Glutamatergic neuron (in vitro differentiated cells): ENCODE measurements at regions not wholly inside any gene's neighbourhood (a gene's known extent, or its start where the extent isn't known, plus 50 kb on each side); places are given as distances from the start of the nearest gene placed in this dataset.

Source experiments
- DNase-seq: peaks from one replicate; pipeline ENCODE4 v3.0.0; 2022
- H3K27ac Mint-ChIP-seq: one replicate; pipeline ENCODE4 v1.8.0; 2020; ENCODE audit warnings: mild to moderate bottlenecking, mixed read lengths, inconsistent platforms; ENCODE audit not compliant: unreplicated experiment
- H3K27me3 Mint-ChIP-seq: one replicate; pipeline ENCODE4 v1.8.0; 2020; ENCODE audit warnings: mild to moderate bottlenecking, moderate library complexity, mixed read lengths, inconsistent platforms; ENCODE audit not compliant: unreplicated experiment
- H3K36me3 Mint-ChIP-seq: one replicate; pipeline ENCODE4 v1.8.0; 2020; ENCODE audit warnings: mild to moderate bottlenecking, mixed read lengths, inconsistent platforms; ENCODE audit not compliant: unreplicated experiment
- H3K4me1 Mint-ChIP-seq: one replicate; pipeline ENCODE4 v1.8.0; 2020; ENCODE audit warnings: mild to moderate bottlenecking, low read depth, mixed read lengths, inconsistent platforms; ENCODE audit not compliant: unreplicated experiment
- H3K4me3 Mint-ChIP-seq: one replicate; pipeline ENCODE4 v1.8.0; 2020; ENCODE audit warnings: mild to moderate bottlenecking, mixed read lengths, inconsistent platforms; ENCODE audit not compliant: unreplicated experiment
- H3K9me3 Mint-ChIP-seq: one replicate; pipeline ENCODE4 v1.8.0; 2020; ENCODE audit warnings: mild to moderate bottlenecking, moderate library complexity, mixed read lengths, inconsistent platforms; ENCODE audit not compliant: unreplicated experiment
- TF ChIP-seq, protein P1 (sequence below): fragments of 200-600 bp; sonication (generic); IDR thresholded peaks from one replicate; pipeline ENCODE4 v1.5.0; 2021; ENCODE audit not compliant: partially characterized antibody, unreplicated experiment

DNA sequence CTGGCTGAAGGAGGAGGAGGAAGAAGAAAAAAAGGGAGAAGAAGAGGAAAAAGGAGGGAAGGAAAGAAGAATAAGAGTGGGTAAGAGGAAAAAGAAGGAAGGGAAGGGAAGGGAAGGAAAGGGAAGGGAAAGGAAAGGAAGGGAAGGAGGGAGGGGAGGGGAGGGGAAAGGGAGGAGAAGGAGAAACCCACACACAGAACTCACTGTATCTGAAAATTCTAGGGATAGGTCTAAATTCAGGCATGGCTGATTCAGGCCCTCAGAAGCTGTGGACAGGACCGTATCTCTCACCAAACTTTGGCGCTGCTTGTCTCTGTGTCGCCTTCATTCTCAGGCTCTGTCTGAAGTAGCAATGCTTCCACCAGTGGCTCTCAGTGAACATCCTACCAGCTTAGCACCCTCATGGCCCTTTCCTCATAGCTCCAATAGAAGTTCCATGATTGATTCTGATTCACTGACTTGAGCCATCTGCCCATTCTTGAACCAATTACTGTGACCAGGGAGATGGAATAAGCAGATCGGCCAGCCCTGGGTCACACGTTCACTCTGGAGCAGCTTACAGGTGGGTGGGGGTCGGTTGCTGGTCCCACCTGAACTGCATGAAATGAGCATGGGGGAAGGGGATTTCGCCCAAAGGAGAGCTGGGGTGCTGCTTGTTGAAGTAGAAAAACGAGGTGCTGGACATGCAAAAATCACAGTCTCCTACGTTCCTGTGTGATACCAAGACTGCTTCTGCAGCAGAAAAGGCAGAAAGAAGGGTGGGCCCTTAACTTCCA, 59.7 kb downstream of the TTC32 start:
- Mint-ChIP-seq H3K36me3 (no peaks in the 10 kb centered on the region), H3K27ac (no peak overlapping the region), H3K27me3 (peaks cover 2% of the 10 kb centered on the region), H3K4me1 (no peaks in the 10 kb centered on the region), H3K4me3 (no peak overlapping the region), H3K9me3 (no peaks in the 10 kb centered on the region)
- DNase-seq = no peak
- TF ChIP-seq, protein P1, sequence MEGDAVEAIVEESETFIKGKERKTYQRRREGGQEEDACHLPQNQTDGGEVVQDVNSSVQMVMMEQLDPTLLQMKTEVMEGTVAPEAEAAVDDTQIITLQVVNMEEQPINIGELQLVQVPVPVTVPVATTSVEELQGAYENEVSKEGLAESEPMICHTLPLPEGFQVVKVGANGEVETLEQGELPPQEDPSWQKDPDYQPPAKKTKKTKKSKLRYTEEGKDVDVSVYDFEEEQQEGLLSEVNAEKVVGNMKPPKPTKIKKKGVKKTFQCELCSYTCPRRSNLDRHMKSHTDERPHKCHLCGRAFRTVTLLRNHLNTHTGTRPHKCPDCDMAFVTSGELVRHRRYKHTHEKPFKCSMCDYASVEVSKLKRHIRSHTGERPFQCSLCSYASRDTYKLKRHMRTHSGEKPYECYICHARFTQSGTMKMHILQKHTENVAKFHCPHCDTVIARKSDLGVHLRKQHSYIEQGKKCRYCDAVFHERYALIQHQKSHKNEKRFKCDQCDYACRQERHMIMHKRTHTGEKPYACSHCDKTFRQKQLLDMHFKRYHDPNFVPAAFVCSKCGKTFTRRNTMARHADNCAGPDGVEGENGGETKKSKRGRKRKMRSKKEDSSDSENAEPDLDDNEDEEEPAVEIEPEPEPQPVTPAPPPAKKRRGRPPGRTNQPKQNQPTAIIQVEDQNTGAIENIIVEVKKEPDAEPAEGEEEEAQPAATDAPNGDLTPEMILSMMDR = no peak

GRCh38 chr2:19839438-19839837, 62.3 kb downstream of the TTC32 start:
- H3K4me1 Mint-ChIP-seq = no peaks in the 10 kb centered on the region
- H3K27ac Mint-ChIP-seq = no peak overlapping the region
- TF ChIP-seq, protein P1 = no peak
- DNase-seq = no peak
- H3K9me3 Mint-ChIP-seq = no peaks in the 10 kb centered on the region
- H3K27me3 Mint-ChIP-seq = peaks cover 2% of the 10 kb centered on the region
- H3K4me3 Mint-ChIP-seq = no peak overlapping the region
- H3K36me3 Mint-ChIP-seq = no peaks in the 10 kb centered on the region

- Mint-ChIP-seq H3K27ac (no peak overlapping the region), H3K36me3 (no peaks in the 10 kb centered on the region), H3K27me3 (peaks cover 2% of the 10 kb centered on the region), H3K4me3 (no peak overlapping the region), H3K9me3 (no peaks in the 10 kb centered on the region), H3K4me1 (no peaks in the 10 kb centered on the region)
- DNase-seq = no peak
- TF ChIP-seq, protein P1 = no peak
Measured at GRCh38 chr2:19838616-19839015, 63.2 kb downstream of the TTC32 start.

GRCh38 chr2:19837235-19837766, 64.5 kb downstream of the TTC32 start:
- no peaks in the 10 kb centered on the region for H3K9me3 Mint-ChIP-seq

More at GRCh38 chr2:19837235-19837766, 64.5 kb downstream of the TTC32 start:
- peaks cover 2% of the 10 kb centered on the region for H3K27me3 Mint-ChIP-seq
- no peak overlapping the region for H3K4me3 Mint-ChIP-seq
- TF ChIP-seq, protein P1 = no peak
- no peak for DNase-seq
- H3K4me1 Mint-ChIP-seq = no peaks in the 10 kb centered on the region
- no peak overlapping the region for H3K27ac Mint-ChIP-seq
- H3K36me3 Mint-ChIP-seq = no peaks in the 10 kb centered on the region
